Activated CD4-positive, alpha-beta T cell treated with anti-CD3 and anti-CD28 coated beads, Interleukin-10, Interleukin-2, amounts not matched to agents 100 ng/mL and 50 ng/mL, durations not matched to agents 16 hours and 8 hours (primary cell): ENCODE measurements at regions not wholly inside any gene's neighbourhood (a gene's known extent, or its start where the extent isn't known, plus 50 kb on each side); places are given as distances from the start of the nearest gene placed in this dataset.

Source experiments
- DNase-seq: peaks from one replicate; pipeline ENCODE4 v3.0.0-alpha.2; 2020

DNA sequence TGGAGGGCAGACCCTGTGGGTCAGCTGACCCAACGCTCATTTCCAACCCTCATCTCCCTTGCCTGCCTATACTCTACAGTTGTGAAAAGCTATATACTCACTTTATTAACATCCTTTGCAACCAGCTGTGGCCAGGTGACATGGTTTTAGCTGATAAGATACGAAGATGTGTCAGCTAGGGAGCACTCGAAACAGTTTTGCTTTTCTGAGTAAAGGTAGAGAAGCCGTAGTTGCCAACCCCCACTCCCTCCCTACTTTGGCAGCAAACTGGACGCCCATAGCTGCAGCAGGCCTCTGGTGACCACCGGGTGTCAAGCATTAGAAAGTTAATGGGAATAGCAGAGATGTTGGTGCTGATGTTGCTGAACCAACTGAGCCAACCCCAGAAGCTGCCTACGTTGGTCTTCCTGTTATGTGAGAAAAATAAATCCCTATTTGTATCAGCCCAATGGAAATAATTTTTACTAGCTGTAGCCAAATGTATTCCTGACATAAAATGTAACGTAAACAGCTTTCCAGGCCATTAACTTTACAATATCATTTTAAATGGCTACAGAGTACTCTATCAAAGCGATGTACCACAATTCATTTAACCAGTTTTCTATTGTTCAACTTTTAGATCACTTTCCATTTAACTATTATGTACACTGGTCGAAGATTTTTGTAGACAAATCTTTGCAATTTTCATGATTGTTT lies 98.5 kb upstream of the TMCC3 start:
- DNase-seq, result no peak

GRCh38 chr12:94745562-94745961 lies 95.2 kb upstream of the TMCC3 start:
- DNase-seq, result no peak

DNA sequence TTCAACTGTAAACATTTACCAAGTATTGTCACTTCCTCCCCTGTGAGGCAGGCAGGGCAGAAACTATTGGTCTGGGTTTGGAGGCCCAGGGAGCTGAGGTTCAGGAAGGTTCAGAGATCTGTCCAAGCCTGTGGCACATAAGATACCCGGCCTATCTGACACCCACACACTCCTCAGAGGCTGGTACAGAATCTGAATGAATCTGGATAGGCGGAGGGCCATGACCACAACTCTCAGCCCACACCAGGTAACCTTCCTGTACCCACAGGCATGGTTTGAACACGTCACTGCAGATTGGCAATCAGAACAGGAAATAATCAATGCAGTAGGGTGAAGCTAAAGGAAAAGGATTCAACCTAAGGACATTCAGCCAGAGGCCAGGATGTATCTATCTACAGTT lies 92.8 kb upstream of the TMCC3 start:
- DNase-seq, result peak; percentile 18

DNA sequence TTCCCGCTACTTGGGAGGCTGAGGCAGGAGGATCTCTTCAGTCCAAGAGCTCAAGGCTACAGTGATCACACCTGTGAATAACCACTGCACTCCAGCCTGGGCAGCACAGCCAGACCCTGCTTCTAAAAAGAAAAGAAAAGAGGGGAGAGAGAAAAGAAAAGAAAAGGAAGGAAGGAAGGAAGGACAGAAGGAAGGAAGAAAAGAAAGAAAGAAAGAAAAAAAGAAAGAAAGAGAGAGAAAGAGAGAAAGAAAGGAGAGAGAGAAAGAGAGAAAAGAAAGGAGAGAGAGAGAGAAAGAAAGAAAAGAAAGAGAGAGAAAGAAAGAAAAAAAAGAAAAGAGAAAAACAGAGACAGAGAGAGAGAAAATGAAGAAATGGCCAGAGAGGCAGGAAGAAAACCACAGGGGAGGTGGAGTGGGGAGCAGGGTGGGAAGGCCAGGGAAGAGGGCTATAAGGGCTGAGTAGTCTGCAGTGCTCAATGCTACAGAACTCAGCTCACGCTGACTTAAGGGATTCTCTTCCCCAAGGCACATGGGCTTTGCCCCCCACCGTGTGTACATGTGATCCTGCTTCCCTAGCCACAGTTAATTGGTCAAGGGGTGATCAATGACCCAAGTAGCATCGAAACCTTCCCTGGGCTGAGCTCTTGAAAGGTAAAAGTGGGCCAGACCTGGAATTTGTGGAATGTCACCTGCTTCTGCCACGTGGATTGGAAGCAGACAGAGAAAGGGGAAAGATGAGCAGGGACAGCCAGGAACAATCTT lies 90.4 kb upstream of the TMCC3 start:
- no peak for DNase-seq

DNA sequence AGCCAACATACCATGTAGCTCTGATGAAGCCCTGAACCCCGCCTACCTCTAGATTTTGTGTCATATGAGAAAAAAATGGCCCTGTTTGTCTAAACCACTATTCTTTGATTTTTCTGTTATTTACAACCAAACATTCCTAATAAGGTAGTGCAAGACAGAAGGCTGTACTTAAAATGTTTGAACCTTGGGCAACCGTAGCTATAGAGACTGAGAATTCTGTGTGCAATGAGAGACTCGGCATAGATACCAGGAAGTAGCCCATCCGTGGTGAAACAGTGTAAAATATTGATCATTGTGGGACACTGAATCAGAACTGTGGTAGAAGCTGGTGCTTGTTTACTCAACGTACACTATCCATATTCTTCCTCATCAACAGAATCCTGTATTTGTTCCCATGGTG lies 86.5 kb upstream of the TMCC3 start:
- DNase-seq, result no peak

DNA sequence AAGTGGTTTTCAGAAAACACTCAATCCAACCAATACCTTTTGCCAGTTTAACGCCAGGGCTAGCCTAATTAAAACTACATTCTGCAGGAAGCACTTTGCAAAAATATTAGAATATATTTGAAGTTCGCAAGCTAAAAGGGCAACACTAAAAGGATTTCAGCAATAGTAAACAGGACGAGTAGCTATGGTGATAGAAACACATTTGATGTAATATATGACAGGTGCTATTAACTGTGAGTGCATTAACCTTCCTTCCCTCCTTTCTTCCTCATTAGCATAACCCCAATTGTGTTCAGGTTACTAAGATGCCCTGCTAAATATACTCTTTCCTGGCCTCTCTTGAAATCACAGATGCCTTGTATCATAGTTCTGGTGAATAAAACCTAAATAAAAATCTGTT lies 85.6 kb upstream of the TMCC3 start:
- DNase-seq, result no peak

GRCh38 chr12:94733727-94734126 lies 83.4 kb upstream of the TMCC3 start:
- no peak for DNase-seq

DNA sequence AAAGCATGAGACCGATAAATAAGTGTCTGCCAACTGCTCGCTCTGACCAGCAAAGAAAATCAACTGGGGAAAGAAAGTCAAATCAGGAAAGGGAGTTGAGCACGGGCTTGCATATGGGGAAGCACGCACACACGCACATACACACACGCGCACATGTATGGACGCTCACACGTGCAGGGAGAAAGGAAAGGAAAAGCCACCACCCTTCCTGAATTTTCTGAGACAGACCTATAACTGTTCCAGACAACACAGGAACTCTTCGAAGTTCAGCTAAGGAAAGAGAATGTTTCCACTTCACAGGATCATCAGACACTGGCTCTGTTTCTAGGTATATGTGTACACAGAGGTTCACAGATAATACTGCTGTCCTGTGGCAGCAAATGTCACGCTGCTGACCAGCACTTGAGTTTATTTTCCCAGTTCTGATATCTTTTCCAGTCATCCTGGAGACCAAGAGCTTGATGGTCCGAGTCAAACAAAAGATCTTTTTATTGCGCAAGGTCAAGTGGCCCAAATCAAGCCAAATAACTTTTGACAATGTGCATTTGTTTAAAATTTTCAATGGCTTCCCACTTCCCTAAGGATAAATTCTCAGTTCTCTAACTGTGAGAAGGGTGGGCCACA lies 82.1 kb upstream of the TMCC3 start:
- no peak for DNase-seq

- DNase-seq, result no peak
Observed at GRCh38 chr12:94731733-94732360, 81.5 kb upstream of the TMCC3 start.

DNA sequence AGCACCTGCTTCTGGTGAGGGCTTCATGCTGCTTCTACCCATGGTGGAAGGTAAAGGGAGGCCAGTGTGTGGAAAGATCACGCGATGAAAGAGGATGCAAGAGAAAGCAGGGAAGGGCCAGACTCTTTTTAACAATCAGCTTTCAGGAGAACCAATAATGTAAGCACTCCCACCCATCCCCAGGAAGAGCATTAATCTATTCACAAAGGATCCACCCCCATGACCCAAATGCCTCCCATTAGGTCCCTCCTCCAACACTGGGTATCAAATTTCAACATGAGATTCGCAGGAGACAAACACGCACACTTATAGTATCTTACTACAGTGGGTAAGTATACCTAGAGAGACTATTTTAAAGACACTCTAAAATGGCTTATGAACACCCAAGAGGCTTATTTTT lies 80.5 kb upstream of the TMCC3 start:
- DNase-seq, result no peak

GRCh38 chr12:94726236-94726835 lies 76.0 kb upstream of the TMCC3 start:
- DNase-seq, result no peak

- DNase-seq, result no peak
Observed at GRCh38 chr12:94725375-94726168, 75.2 kb upstream of the TMCC3 start.

DNA sequence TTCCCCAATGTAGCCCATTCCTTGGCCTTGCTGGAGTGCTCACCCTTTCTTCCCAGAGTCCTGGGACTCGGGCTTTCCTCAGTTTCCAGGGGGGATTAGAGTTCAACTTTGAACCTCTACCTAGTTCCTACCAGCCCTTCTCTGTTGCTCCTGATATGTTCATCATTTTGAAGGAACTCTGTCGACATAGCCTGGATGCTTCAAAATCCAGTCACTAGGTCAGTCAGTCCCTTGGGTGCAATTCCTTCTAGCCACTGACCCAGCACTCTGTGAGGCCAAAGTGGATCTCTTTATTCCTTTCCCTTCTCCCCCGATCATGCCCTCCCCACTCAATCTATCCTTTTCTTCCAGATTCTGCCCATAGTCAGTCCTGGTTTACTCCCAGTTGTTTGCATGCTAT lies 72.3 kb upstream of the TMCC3 start:
- no peak for DNase-seq

GRCh38 chr12:94721173-94721572 lies 70.8 kb upstream of the TMCC3 start:
- no peak for DNase-seq

DNA sequence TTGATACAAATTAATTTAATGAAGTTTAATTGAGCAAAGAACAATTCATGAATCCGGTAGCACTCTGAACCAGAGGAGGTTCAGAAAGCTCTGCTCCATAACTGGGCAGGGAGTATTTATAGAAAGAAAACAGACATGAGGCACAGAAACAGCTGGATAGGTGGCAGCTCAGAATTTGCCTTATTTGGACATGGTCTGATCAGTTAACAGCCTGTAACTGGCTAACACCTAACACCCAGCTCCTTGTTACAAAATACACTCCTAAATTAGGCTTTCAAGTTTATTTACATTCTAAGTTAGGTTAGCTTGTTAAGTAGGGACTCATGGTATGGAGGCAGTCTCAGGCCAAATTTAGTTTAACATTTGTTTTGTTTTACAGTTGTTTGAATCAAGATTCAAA lies 67.8 kb upstream of the TMCC3 start:
- DNase-seq, result no peak

- DNase-seq, result no peak
Observed at GRCh38 chr12:94717656-94718055, 67.3 kb upstream of the TMCC3 start.

DNA sequence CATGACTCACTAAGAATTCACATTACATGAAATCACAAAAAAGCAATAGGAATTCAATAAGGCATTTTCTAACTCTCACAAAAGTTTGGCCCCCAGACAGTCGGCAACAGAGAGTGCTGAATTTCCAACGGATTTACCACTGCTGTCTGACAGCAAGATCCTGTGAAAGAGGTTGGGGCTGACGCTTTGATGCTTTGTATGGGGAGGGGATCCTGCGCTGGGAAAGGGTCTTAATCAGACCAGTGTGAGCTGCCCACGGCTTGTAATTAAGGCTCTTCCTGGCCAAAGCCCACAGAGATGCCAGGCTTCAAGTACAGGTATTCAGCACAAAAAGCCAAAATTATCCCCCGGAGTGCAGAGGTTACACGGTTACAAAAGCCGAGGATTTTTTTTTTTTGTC lies 66.8 kb upstream of the TMCC3 start:
- no peak for DNase-seq

DNA sequence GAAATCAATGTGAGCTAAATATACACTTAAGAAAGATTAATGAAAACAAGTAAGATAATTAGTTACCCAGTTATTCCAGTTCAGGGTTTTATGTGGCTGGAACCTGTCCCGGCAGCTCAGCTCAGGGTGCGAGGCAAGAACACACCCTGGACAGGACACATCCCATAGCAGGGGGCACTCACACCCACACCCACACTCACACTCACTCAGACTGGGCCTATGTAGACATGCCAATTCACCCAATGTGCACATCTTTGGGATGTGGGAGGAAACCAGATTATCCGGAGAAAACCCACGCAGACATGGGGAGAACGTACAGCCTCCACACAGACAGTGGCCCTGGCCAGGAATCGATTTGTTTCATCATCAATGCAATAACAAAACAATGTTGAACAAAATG lies 66.0 kb upstream of the TMCC3 start:
- DNase-seq, result no peak

GRCh38 chr12:94714378-94715114 lies 64.2 kb upstream of the TMCC3 start:
- no peak for DNase-seq

DNA sequence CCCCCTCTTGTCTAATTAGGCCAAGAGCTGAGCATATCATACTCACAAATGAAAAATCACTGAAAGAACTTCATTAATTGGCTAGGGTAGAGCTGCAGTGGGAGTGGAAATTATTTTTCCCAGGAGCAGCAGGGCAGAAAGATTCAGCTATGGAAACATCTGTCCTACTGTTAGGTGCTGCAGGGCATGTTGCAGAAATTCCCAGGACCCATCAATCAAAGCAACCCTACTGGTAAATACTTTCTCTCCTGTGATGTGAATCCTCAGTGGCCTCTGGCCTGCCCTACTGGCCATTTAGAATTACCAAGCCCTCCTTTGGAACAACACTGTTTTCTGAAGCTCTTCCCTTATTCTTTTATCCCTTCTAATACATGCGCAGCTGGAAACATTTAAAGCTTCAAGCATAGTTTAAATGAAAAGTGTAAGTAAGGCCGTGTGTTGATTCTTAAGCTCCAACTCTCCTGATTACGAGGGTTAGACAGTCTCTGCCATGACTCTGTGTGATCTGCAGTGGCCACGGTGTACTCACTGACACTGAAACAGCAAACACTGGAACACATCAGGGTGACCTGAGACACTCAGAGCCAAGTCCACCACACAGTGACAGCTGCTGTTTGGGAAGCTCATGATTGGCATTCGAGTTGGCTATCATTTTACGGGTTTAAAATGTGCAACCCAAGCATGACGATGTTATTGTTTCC lies 62.6 kb upstream of the TMCC3 start:
- DNase-seq, result no peak

DNA sequence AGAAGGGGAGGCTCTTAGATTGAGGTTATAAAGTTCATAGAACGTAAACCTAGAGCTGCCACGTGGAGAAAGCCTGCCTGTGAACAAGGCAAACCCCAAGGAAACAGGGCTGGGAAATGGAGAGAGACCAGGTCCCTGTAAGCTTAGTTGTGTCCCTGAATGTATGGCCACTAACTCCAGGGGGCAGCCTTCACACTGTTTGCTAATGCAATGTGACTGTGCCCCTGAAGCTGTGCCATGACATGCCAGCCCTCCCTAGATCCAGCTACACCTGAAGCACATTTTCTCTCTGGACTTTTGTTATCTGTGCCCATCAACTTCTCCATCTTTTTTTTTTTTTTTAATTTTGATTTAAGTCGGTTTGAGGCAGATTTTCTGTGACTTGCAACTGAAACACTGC lies 60.6 kb upstream of the TMCC3 start:
- peak; percentile 17 for DNase-seq
